A549 (cell line): ENCODE measurements at regions not wholly inside any gene's neighbourhood (a gene's known extent, or its start where the extent isn't known, plus 50 kb on each side); places are given as distances from the start of the nearest gene placed in this dataset.

Experiments used
- ATAC-seq, 2 experiments: fragments of 200-7000 bp in 1 of 2; fragments of >200 bp in 1 of 2; cut with Nextera tagmentation in 1 of 2; cut with Tn5 transposase in 1 of 2; 3 replicates each; pipeline versions ENCODE4 v1.8.0 to v1.9.1; 2018 to 2020; ENCODE audit warnings: mild to moderate bottlenecking in 1 of 2, moderate library complexity in 1 of 2
- CTCF ChIA-PET: fragments of 300-600 bp; sonication (Branson Sonifier 250); formaldehyde crosslinking; extraction: SDS; loops from one replicate; lab custom pipeline; 2021; ENCODE audit warnings: antibody characterized with exemption, inconsistent platforms; lab: Yijun Ruan, JAX
- POLR2A ChIA-PET: fragments of 350-600 bp; formaldehyde crosslinking; extraction: SDS; loops from one replicate; lab custom pipeline; 2021; ENCODE audit warnings: antibody characterized with exemption, inconsistent platforms; lab: Yijun Ruan, JAX
- DNase-seq, 2 experiments: peaks; one replicate each; pipeline versions ENCODE4 v3.0.0 to v3.0.0-alpha.2; 2011 to 2016; ENCODE audit warnings: low read depth in 1 of 2, low spot score in 1 of 2
- FAIRE-seq: peaks from 2 replicates; lab custom pipeline; 2011; peaks lifted over from hg19 to GRCh38; lab: Jason Lieb, UNC
- H3K27ac ChIP-seq, 2 experiments: fragments of >200 bp; sonication (Bioruptor Twin); formaldehyde crosslinking; 3 replicates each; pipeline ENCODE4 v1.5.1; 2016 to 2017
- H3K4me1 ChIP-seq: fragments of >200 bp; sonication (Bioruptor Twin); formaldehyde crosslinking; 3 replicates; pipeline ENCODE4 v1.6.1; 2016
- H3K4me2 ChIP-seq: fragments of >200 bp; sonication (Bioruptor Twin); formaldehyde crosslinking; 3 replicates; pipeline ENCODE4 v1.6.1; 2016
- H3K4me3 ChIP-seq: fragments of >200 bp; sonication (Bioruptor Twin); formaldehyde crosslinking; 3 replicates; pipeline ENCODE4 v1.5.1; 2016
- H3K9me3 ChIP-seq: fragments of >200 bp; sonication (Bioruptor Twin); formaldehyde crosslinking; 3 replicates; pipeline ENCODE4 v1.6.1; 2016
- CBX2 ChIP-seq: fragments of 200-600 bp; sonication (generic); IDR thresholded peaks from 2 replicates; pipeline ENCODE4 v1.6.1; 2016; ENCODE audit warnings: low read depth, mild to moderate bottlenecking, borderline replicate concordance
- E2F6 ChIP-seq: IDR thresholded peaks from 2 replicates; pipeline ENCODE4 v1.6.1; 2012; ENCODE audit warnings: low read depth, borderline replicate concordance
- EP300 ChIP-seq, 2 experiments: fragments of >200 bp; sonication (Bioruptor Twin); formaldehyde crosslinking; IDR thresholded peaks; 2 replicates in 1 of 2; 3 replicates in 1 of 2; pipeline ENCODE4 v1.6.1; 2016 to 2017
- HDAC2 ChIP-seq: fragments of 200-600 bp; sonication (generic); IDR thresholded peaks from 2 replicates; pipeline ENCODE4 v1.6.1; 2016
- HEYL ChIP-seq: fragments of 250-450 bp; sonication (Bioruptor Pico); IDR thresholded peaks from 2 replicates; pipeline ENCODE4 v1.8.0; 2021; ENCODE audit warnings: mild to moderate bottlenecking, moderate library complexity
- HOXB13 ChIP-seq: fragments of 250-450 bp; sonication (Bioruptor Pico); IDR thresholded peaks from 2 replicates; pipeline ENCODE4 v1.5.0; 2020; ENCODE audit warnings: low read depth, mild to moderate bottlenecking, moderate library complexity
- JUN ChIP-seq, 2 experiments: fragments of >200 bp; sonication (Bioruptor Twin); formaldehyde crosslinking; IDR thresholded peaks; 2 replicates in 1 of 2; 3 replicates in 1 of 2; pipeline ENCODE4 v1.6.1; 2016 to 2017
- MAFK ChIP-seq: fragments of 450-650 bp; IDR thresholded peaks from 2 replicates; pipeline ENCODE4 v1.6.1; 2014; ENCODE audit not compliant: partially characterized antibody
- NFE2L2 ChIP-seq: fragments of 150-350 bp; conservative IDR thresholded peaks from 2 replicates; pipeline ENCODE4 v1.6.1; 2014; ENCODE audit warnings: low read length
- POLR2A ChIP-seq: IDR thresholded peaks from 2 replicates; pipeline ENCODE4 v1.6.1; 2012; ENCODE audit warnings: mild to moderate bottlenecking, low read length
- RAD21 ChIP-seq, 2 experiments: fragments of >200 bp in 1 of 2; sonication (Bioruptor Twin) in 1 of 2; formaldehyde crosslinking in 1 of 2; IDR thresholded peaks in 1 of 2; conservative IDR thresholded peaks in 1 of 2; 2 replicates in 1 of 2; 3 replicates in 1 of 2; pipeline ENCODE4 v1.6.1; 2012 to 2018; ENCODE audit warnings: inconsistent platforms in 1 of 2
- RARB ChIP-seq: fragments of 250-450 bp; sonication (Bioruptor Pico); IDR thresholded peaks from 2 replicates; pipeline ENCODE4 v1.8.0; 2021; ENCODE audit warnings: mild to moderate bottlenecking, moderate library complexity
- RCOR1 ChIP-seq: fragments of 150-350 bp; IDR thresholded peaks from 2 replicates; pipeline ENCODE4 v1.6.1; 2014; ENCODE audit warnings: antibody characterized with exemption, low read length, low read depth
- TP53 ChIP-seq: fragments of 250-450 bp; sonication (Bioruptor Pico); IDR thresholded peaks from 2 replicates; pipeline ENCODE4 v1.5.0; 2021; ENCODE audit warnings: mild to moderate bottlenecking, moderate library complexity
- ZC3H11A ChIP-seq: fragments of 450-650 bp; IDR thresholded peaks from 2 replicates; pipeline ENCODE4 v1.6.1; 2014; ENCODE audit warnings: antibody characterized with exemption, mild to moderate bottlenecking
- ZNF302 ChIP-seq: fragments of 250-450 bp; sonication (Bioruptor Pico); IDR thresholded peaks from 2 replicates; pipeline ENCODE4 v1.9.0; 2021; ENCODE audit warnings: inconsistent platforms, mild to moderate bottlenecking, moderate library complexity
- WGBS: methylation state at CpG from one replicate; pipeline ENCODE4 v1.1.6; 2017; ENCODE audit errors: missing lambda C conversion rate; 5-methylcytosine and 5-hydroxymethylcytosine counted together
- TF ChIP-seq, protein P1 (sequence below): fragments of 250-450 bp; sonication (Bioruptor Pico); IDR thresholded peaks from 2 replicates; pipeline ENCODE4 v1.5.0; 2021; ENCODE audit warnings: mild to moderate bottlenecking, moderate library complexity, borderline replicate concordance
- TF ChIP-seq, protein P2 (sequence below): IDR thresholded peaks from 2 replicates; pipeline ENCODE4 v1.6.1; 2012
- TF ChIP-seq, protein P3 (sequence below): fragments of >200 bp; sonication (Bioruptor Twin); formaldehyde crosslinking; IDR thresholded peaks from 3 replicates; pipeline ENCODE4 v1.5.1; 2016

GRCh38 chr13:85879014-85879413, 79.8 kb upstream of the SLITRK6 start:
- no peak overlapping the region for H3K4me2 ChIP-seq
- 14% methylated on average over 2 of the region's 2 CpGs for WGBS
- DNase-seq, result no peak
- no peaks in the 10 kb centered on the region for H3K4me1 ChIP-seq
- ChIA-PET CTCF (no interaction called here), POLR2A (no interaction called here)
- no peaks in the 10 kb centered on the region for H3K9me3 ChIP-seq
- ATAC-seq, result no peak
- no peak for FAIRE-seq
- no peak overlapping the region for H3K4me3 ChIP-seq
- TF ChIP-seq RAD21 (conservative IDR thresholded peaks at IDR 0.05 in 1 of 2, IDR thresholded peaks at IDR 0.05 in 1 of 2), result no peak
- no peak for TF ChIP-seq MAFK
- TF ChIP-seq CBX2, result no peak
- no peak for TF ChIP-seq HOXB13
- TF ChIP-seq, protein P1, sequence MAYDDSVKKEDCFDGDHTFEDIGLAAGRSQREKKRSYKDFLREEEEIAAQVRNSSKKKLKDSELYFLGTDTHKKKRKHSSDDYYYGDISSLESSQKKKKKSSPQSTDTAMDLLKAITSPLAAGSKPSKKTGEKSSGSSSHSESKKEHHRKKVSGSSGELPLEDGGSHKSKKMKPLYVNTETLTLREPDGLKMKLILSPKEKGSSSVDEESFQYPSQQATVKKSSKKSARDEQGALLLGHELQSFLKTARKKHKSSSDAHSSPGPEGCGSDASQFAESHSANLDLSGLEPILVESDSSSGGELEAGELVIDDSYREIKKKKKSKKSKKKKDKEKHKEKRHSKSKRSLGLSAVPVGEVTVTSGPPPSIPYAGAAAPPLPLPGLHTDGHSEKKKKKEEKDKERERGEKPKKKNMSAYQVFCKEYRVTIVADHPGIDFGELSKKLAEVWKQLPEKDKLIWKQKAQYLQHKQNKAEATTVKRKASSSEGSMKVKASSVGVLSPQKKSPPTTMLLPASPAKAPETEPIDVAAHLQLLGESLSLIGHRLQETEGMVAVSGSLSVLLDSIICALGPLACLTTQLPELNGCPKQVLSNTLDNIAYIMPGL (CRISPR knock-in tag), result no peak
- TF ChIP-seq JUN (IDR thresholded peaks at IDR 0.05), result no peak
- no peak overlapping the region for H3K27ac ChIP-seq

GRCh38 chr13:85864963-85865530, 65.8 kb upstream of the SLITRK6 start:
- DNase-seq, result peak in 1 of 2 experiments; percentile 50
- 41% methylated on average over 1 of the region's 1 CpG for WGBS
- TF ChIP-seq HEYL, result no peak
- TF ChIP-seq RAD21 (conservative IDR thresholded peaks at IDR 0.05 in 1 of 2, IDR thresholded peaks at IDR 0.05 in 1 of 2), result peak in 1 of 2 experiments; percentile 27; a peak in 1 of 5 replicates
- TF ChIP-seq EP300 (IDR thresholded peaks at IDR 0.05), result no peak
- no peak for TF ChIP-seq ZC3H11A
- TF ChIP-seq E2F6, result no peak
- TF ChIP-seq RARB (CRISPR knock-in tag), result no peak
- ATAC-seq, result peak in 1 of 2 experiments; percentile 61; a peak in 2 of 6 replicates
- Histone ChIP-seq H3K4me1 (no peaks in the 10 kb centered on the region), H3K4me2 (no peak overlapping the region), H3K27ac (no peak overlapping the region), H3K4me3 (no peak overlapping the region), H3K9me3 (no peaks in the 10 kb centered on the region)
- no peak for FAIRE-seq
- POLR2A ChIA-PET, result no interaction called here
- CTCF ChIA-PET, result interaction anchor here (1.0 kb wide), 1 partner anchor 1022 kb away, joined by 3 read pairs; no protein-coding TSS in a partner anchor

GRCh38 chr13:85853901-85854663, 54.9 kb upstream of the SLITRK6 start:
- Histone ChIP-seq H3K27ac (no peak overlapping the region), H3K4me2 (no peak overlapping the region), H3K9me3 (no peaks in the 10 kb centered on the region), H3K4me3 (no peak overlapping the region), H3K4me1 (no peaks in the 10 kb centered on the region)
- ATAC-seq (no peak), DNase-seq (no peak), FAIRE-seq (no peak)
- POLR2A ChIA-PET, result no interaction called here
- CTCF ChIA-PET, result interaction anchor here (1.1 kb wide), 1 partner anchor 26 kb away, joined by 3 read pairs; no protein-coding TSS in a partner anchor
- TF ChIP-seq ZNF302 (CRISPR knock-in tag) (no peak), HOXB13 (no peak), POLR2A (no peak), HDAC2 (no peak), RCOR1 (no peak), NFE2L2 (no peak), EP300 (IDR thresholded peaks at IDR 0.05) (no peak), TP53 (no peak)
- TF ChIP-seq, protein P2, sequence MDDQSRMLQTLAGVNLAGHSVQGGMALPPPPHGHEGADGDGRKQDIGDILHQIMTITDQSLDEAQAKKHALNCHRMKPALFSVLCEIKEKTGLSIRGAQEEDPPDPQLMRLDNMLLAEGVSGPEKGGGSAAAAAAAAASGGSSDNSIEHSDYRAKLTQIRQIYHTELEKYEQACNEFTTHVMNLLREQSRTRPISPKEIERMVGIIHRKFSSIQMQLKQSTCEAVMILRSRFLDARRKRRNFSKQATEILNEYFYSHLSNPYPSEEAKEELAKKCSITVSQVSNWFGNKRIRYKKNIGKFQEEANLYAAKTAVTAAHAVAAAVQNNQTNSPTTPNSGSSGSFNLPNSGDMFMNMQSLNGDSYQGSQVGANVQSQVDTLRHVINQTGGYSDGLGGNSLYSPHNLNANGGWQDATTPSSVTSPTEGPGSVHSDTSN, result no peak
- TF ChIP-seq, protein P3, sequence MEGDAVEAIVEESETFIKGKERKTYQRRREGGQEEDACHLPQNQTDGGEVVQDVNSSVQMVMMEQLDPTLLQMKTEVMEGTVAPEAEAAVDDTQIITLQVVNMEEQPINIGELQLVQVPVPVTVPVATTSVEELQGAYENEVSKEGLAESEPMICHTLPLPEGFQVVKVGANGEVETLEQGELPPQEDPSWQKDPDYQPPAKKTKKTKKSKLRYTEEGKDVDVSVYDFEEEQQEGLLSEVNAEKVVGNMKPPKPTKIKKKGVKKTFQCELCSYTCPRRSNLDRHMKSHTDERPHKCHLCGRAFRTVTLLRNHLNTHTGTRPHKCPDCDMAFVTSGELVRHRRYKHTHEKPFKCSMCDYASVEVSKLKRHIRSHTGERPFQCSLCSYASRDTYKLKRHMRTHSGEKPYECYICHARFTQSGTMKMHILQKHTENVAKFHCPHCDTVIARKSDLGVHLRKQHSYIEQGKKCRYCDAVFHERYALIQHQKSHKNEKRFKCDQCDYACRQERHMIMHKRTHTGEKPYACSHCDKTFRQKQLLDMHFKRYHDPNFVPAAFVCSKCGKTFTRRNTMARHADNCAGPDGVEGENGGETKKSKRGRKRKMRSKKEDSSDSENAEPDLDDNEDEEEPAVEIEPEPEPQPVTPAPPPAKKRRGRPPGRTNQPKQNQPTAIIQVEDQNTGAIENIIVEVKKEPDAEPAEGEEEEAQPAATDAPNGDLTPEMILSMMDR, result no peak
- 81% methylated on average over 6 of the region's 11 CpGs for WGBS
